A549 (cell line): ENCODE measurements at regions not wholly inside any gene's neighbourhood (a gene's known extent, or its start where the extent isn't known, plus 50 kb on each side); places are given as distances from the start of the nearest gene placed in this dataset.

Experiments
- ATAC-seq, 2 experiments: fragments of 200-7000 bp in 1 of 2; fragments of >200 bp in 1 of 2; cut with Nextera tagmentation in 1 of 2; cut with Tn5 transposase in 1 of 2; 3 replicates each; pipeline versions ENCODE4 v1.8.0 to v1.9.1; 2018 to 2020; ENCODE audit warnings: mild to moderate bottlenecking in 1 of 2, moderate library complexity in 1 of 2
- CTCF ChIA-PET: fragments of 300-600 bp; sonication (Branson Sonifier 250); formaldehyde crosslinking; extraction: SDS; loops from one replicate; lab custom pipeline; 2021; ENCODE audit warnings: antibody characterized with exemption, inconsistent platforms; lab: Yijun Ruan, JAX
- POLR2A ChIA-PET: fragments of 350-600 bp; formaldehyde crosslinking; extraction: SDS; loops from one replicate; lab custom pipeline; 2021; ENCODE audit warnings: antibody characterized with exemption, inconsistent platforms; lab: Yijun Ruan, JAX
- DNase-seq, 2 experiments: peaks; one replicate each; pipeline versions ENCODE4 v3.0.0 to v3.0.0-alpha.2; 2011 to 2016; ENCODE audit warnings: low read depth in 1 of 2, low spot score in 1 of 2
- FAIRE-seq: peaks from 2 replicates; lab custom pipeline; 2011; peaks lifted over from hg19 to GRCh38; lab: Jason Lieb, UNC
- H3K27ac ChIP-seq, 2 experiments: fragments of >200 bp; sonication (Bioruptor Twin); formaldehyde crosslinking; 3 replicates each; pipeline ENCODE4 v1.5.1; 2016 to 2017
- H3K4me1 ChIP-seq: fragments of >200 bp; sonication (Bioruptor Twin); formaldehyde crosslinking; 3 replicates; pipeline ENCODE4 v1.6.1; 2016
- H3K4me2 ChIP-seq: fragments of >200 bp; sonication (Bioruptor Twin); formaldehyde crosslinking; 3 replicates; pipeline ENCODE4 v1.6.1; 2016
- H3K4me3 ChIP-seq: fragments of >200 bp; sonication (Bioruptor Twin); formaldehyde crosslinking; 3 replicates; pipeline ENCODE4 v1.5.1; 2016
- H3K9me3 ChIP-seq: fragments of >200 bp; sonication (Bioruptor Twin); formaldehyde crosslinking; 3 replicates; pipeline ENCODE4 v1.6.1; 2016
- CEBPB ChIP-seq, 2 experiments: fragments of >200 bp in 1 of 2; sonication (Bioruptor Twin) in 1 of 2; formaldehyde crosslinking in 1 of 2; IDR thresholded peaks; 2 replicates each; pipeline ENCODE4 v1.6.1; 2012 to 2016
- CHD2 ChIP-seq: fragments of 150-350 bp; IDR thresholded peaks from 2 replicates; pipeline ENCODE4 v1.6.1; 2014; ENCODE audit warnings: low read length; ENCODE audit not compliant: partially characterized antibody
- CTCF ChIP-seq: fragments of >200 bp; sonication (Bioruptor Twin); formaldehyde crosslinking; IDR thresholded peaks from 3 replicates; pipeline ENCODE4 v1.5.1; 2016
- EHMT2 ChIP-seq: fragments of 200-600 bp; sonication (generic); IDR thresholded peaks from 2 replicates; pipeline ENCODE4 v1.6.1; 2016; ENCODE audit warnings: antibody characterized with exemption, low read depth, mild to moderate bottlenecking, moderate library complexity
- ELK1 ChIP-seq: fragments of 150-350 bp; IDR thresholded peaks from 2 replicates; pipeline ENCODE4 v1.6.1; 2014; ENCODE audit warnings: low read depth, mild to moderate bottlenecking, low read length
- EP300 ChIP-seq, 2 experiments: fragments of >200 bp; sonication (Bioruptor Twin); formaldehyde crosslinking; IDR thresholded peaks; 2 replicates in 1 of 2; 3 replicates in 1 of 2; pipeline ENCODE4 v1.6.1; 2016 to 2017
- ESRRA ChIP-seq: fragments of 150-350 bp; IDR thresholded peaks from 2 replicates; pipeline ENCODE4 v1.6.1; 2014; ENCODE audit warnings: mild to moderate bottlenecking, low read length, borderline replicate concordance
- FOSL2 ChIP-seq, 2 experiments: fragments of 450-650 bp in 1 of 2; fragments of >200 bp in 1 of 2; sonication (Bioruptor Twin) in 1 of 2; formaldehyde crosslinking; IDR thresholded peaks; 2 replicates each; pipeline versions ENCODE4 v1.5.0 to v1.6.1; 2016 to 2020; ENCODE audit warnings: mild to moderate bottlenecking in 1 of 2, moderate library complexity in 1 of 2
- FOXS1 ChIP-seq: fragments of 250-450 bp; sonication (Bioruptor Pico); IDR thresholded peaks from 2 replicates; pipeline ENCODE4 v1.5.0; 2020; ENCODE audit warnings: mild to moderate bottlenecking, moderate library complexity
- HDAC2 ChIP-seq: fragments of 200-600 bp; sonication (generic); IDR thresholded peaks from 2 replicates; pipeline ENCODE4 v1.6.1; 2016
- HES2 ChIP-seq: fragments of >200 bp; sonication (Bioruptor Twin); formaldehyde crosslinking; IDR thresholded peaks from 2 replicates; pipeline ENCODE4 v1.6.1; 2016
- HMGXB4 ChIP-seq: fragments of 250-450 bp; sonication (Bioruptor Pico); IDR thresholded peaks from 2 replicates; pipeline ENCODE4 v1.5.0; 2021; ENCODE audit warnings: mild to moderate bottlenecking, moderate library complexity, borderline replicate concordance
- HOXB13 ChIP-seq: fragments of 250-450 bp; sonication (Bioruptor Pico); IDR thresholded peaks from 2 replicates; pipeline ENCODE4 v1.5.0; 2020; ENCODE audit warnings: low read depth, mild to moderate bottlenecking, moderate library complexity
- HOXB5 ChIP-seq: fragments of 250-450 bp; sonication (Bioruptor Pico); IDR thresholded peaks from 2 replicates; pipeline ENCODE4 v1.5.0; 2020; ENCODE audit warnings: mild to moderate bottlenecking, moderate library complexity
- JUN ChIP-seq, 2 experiments: fragments of >200 bp; sonication (Bioruptor Twin); formaldehyde crosslinking; IDR thresholded peaks; 2 replicates in 1 of 2; 3 replicates in 1 of 2; pipeline ENCODE4 v1.6.1; 2016 to 2017
- MAFK ChIP-seq: fragments of 450-650 bp; IDR thresholded peaks from 2 replicates; pipeline ENCODE4 v1.6.1; 2014; ENCODE audit not compliant: partially characterized antibody
- NFE2L2 ChIP-seq: fragments of 150-350 bp; conservative IDR thresholded peaks from 2 replicates; pipeline ENCODE4 v1.6.1; 2014; ENCODE audit warnings: low read length
- NR3C1 ChIP-seq: fragments of >200 bp; sonication (Bioruptor Twin); formaldehyde crosslinking; IDR thresholded peaks from 3 replicates; pipeline ENCODE4 v1.6.1; 2017
- PHF8 ChIP-seq: fragments of 200-600 bp; sonication (generic); IDR thresholded peaks from 2 replicates; pipeline ENCODE4 v1.6.1; 2016; ENCODE audit warnings: low read depth, mild to moderate bottlenecking, antibody characterized with exemption, moderate library complexity, borderline replicate concordance
- POLR2A ChIP-seq: IDR thresholded peaks from 2 replicates; pipeline ENCODE4 v1.6.1; 2012; ENCODE audit warnings: mild to moderate bottlenecking, low read length
- RCOR1 ChIP-seq: fragments of 150-350 bp; IDR thresholded peaks from 2 replicates; pipeline ENCODE4 v1.6.1; 2014; ENCODE audit warnings: antibody characterized with exemption, low read length, low read depth
- RFX5 ChIP-seq: fragments of 450-650 bp; IDR thresholded peaks from 2 replicates; pipeline ENCODE4 v1.7.1; 2014; ENCODE audit warnings: antibody characterized with exemption, mild to moderate bottlenecking, moderate library complexity
- RNF2 ChIP-seq: fragments of 200-600 bp; sonication (generic); IDR thresholded peaks from 2 replicates; pipeline ENCODE4 v1.6.1; 2016; ENCODE audit warnings: low read depth, mild to moderate bottlenecking, antibody characterized with exemption, moderate library complexity, borderline replicate concordance
- SMC3 ChIP-seq: fragments of >200 bp; sonication (Bioruptor Twin); formaldehyde crosslinking; IDR thresholded peaks from 3 replicates; pipeline ENCODE4 v1.6.1; 2018; ENCODE audit warnings: inconsistent platforms
- SREBF2 ChIP-seq: fragments of 450-650 bp; IDR thresholded peaks from 2 replicates; pipeline ENCODE4 v1.6.1; 2014; ENCODE audit warnings: mild to moderate bottlenecking, moderate library complexity
- TFCP2L1 ChIP-seq: fragments of 250-450 bp; sonication (Bioruptor Pico); IDR thresholded peaks from 2 replicates; pipeline ENCODE4 v1.5.0; 2021; ENCODE audit warnings: mild to moderate bottlenecking
- TP53 ChIP-seq: fragments of 250-450 bp; sonication (Bioruptor Pico); IDR thresholded peaks from 2 replicates; pipeline ENCODE4 v1.5.0; 2021; ENCODE audit warnings: mild to moderate bottlenecking, moderate library complexity
- ZSCAN20 ChIP-seq: fragments of 250-450 bp; sonication (Bioruptor Pico); IDR thresholded peaks from 2 replicates; pipeline ENCODE4 v1.8.0; 2022; ENCODE audit warnings: mild to moderate bottlenecking, moderate library complexity
- WGBS: methylation state at CpG from one replicate; pipeline ENCODE4 v1.1.6; 2017; ENCODE audit errors: missing lambda C conversion rate; 5-methylcytosine and 5-hydroxymethylcytosine counted together
- TF ChIP-seq, protein P1 (sequence below): fragments of >200 bp; sonication (Bioruptor Twin); formaldehyde crosslinking; IDR thresholded peaks from 3 replicates; pipeline ENCODE4 v1.6.1; 2016

DNA sequence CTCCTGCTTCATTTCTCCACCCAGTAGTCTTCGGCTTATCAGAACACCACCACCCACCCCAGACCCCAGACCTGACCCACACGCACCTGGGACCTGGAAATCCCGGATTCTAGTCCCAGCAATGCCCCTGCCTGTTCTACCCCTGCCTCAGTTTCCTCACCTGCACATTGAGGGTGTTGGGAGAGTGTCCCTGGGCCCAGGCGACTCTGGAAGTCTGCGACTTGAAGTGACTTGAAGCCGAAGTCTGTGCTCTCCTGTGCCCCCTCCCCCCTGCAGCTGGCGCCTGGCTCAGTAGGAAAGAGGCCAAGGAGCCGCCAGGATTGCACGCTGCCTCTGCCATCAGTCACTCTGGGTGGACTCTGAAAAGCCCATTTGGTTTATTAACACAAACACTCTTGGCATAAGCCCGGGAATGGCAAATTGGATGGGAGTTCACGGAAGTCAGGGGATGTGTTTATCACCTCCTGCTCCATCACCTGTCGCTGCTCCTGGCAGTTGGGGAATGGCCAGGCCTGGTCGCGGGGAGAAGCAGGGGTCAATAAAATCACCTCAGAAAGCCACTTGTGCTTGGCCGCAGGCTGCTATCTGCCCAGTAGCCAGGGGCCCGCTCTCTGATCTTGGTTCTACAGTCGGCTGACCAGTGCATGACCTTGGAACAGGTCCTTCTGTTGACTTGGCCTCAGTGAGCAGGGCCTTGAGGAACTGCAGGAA is 132.7 kb downstream of the ACTL8 start:
- DNase-seq (no peak), ATAC-seq (no peak), FAIRE-seq (no peak)
- Histone ChIP-seq H3K4me3 (no peak overlapping the region), H3K4me1 (no peaks in the 10 kb centered on the region), H3K4me2 (no peak overlapping the region), H3K27ac (no peak overlapping the region), H3K9me3 (no peaks in the 10 kb centered on the region)
- TF ChIP-seq SMC3 = no peak
- TF ChIP-seq RFX5 = no peak
- TF ChIP-seq PHF8 = no peak
- no peak for TF ChIP-seq HES2
- no peak for TF ChIP-seq HMGXB4 (CRISPR knock-in tag)
- TF ChIP-seq CEBPB (IDR thresholded peaks at IDR 0.05) = no peak
- no peak for TF ChIP-seq HOXB13 (CRISPR knock-in tag)
- TF ChIP-seq FOSL2 (IDR thresholded peaks at IDR 0.05) = no peak
- TF ChIP-seq FOSL2 (CRISPR knock-in tag; IDR thresholded peaks at IDR 0.05) = no peak
- TF ChIP-seq NFE2L2 = no peak
- no peak for TF ChIP-seq ZSCAN20 (CRISPR knock-in tag)
- TF ChIP-seq CTCF = no peak
- TF ChIP-seq HOXB5 = no peak
- no peak for TF ChIP-seq RCOR1
- TF ChIP-seq SREBF2 = no peak
- no peak for TF ChIP-seq HDAC2
- POLR2A ChIA-PET = no interaction called here
- WGBS = 51% methylated on average over 9 of the region's 17 CpGs
- CTCF ChIA-PET = no interaction called here

DNA sequence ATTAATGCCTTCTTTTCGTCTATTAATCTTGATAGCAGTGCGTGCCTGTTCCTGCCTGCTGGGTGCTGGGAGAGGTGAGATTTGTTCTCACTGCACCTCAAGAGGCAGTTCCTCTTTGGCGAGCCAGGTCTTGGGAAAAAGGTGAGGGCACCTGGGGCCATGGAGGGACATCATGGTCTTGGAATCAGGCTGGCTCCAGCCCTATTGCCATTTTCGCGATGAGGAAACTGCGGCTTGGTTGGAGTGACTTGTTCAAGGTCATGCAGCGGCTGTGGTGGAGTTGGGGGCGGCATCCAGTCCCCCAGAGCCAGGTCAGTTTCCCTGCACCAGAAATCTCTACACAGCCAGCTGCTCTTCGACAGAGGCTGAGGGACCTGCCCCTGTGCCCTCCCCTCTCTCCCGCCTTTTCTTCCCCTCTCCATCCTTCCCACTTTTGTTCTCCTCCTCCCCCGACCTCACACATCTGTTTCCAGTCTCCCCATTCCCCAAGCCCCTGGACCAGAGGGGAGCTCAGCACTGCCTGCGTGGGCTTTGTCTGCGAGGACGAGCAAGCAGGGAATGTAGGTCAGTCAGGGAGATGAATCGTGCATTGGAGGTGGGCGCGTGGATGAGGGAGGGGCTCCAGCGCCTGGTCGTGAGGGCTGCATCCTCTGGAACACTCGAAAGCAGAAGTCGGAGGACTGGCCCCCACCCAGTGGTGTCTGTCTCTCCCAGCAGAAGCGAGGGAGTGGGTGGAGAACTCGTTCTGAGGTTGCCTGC is 135.1 kb downstream of the ACTL8 start:
- no peaks in the 10 kb centered on the region for H3K9me3 ChIP-seq
- 0 out of 3 replicates have a peak, but pooled peaks cover 2% of the 10 kb centered on the region for H3K4me1 ChIP-seq
- no peak for ATAC-seq
- FAIRE-seq = no peak
- ChIA-PET CTCF (no interaction called here), POLR2A (no interaction called here)
- no peak overlapping the region for H3K27ac ChIP-seq
- H3K4me2 ChIP-seq = no peak overlapping the region
- no peak for TF ChIP-seq EP300 (IDR thresholded peaks at IDR 0.05)
- no peak for TF ChIP-seq RNF2
- TF ChIP-seq NR3C1 = no peak
- TF ChIP-seq, protein P1, sequence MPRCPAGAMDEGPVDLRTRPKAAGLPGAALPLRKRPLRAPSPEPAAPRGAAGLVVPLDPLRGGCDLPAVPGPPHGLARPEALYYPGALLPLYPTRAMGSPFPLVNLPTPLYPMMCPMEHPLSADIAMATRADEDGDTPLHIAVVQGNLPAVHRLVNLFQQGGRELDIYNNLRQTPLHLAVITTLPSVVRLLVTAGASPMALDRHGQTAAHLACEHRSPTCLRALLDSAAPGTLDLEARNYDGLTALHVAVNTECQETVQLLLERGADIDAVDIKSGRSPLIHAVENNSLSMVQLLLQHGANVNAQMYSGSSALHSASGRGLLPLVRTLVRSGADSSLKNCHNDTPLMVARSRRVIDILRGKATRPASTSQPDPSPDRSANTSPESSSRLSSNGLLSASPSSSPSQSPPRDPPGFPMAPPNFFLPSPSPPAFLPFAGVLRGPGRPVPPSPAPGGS = no peak
- TF ChIP-seq CHD2 = no peak
- no peak for TF ChIP-seq MAFK
- TF ChIP-seq ELK1 = no peak
- no peak for TF ChIP-seq PHF8
- TF ChIP-seq EHMT2 = no peak
- no peak for TF ChIP-seq ESRRA
- TF ChIP-seq POLR2A = no peak
- no peak for TF ChIP-seq TP53 (CRISPR knock-in tag)
- no peak for TF ChIP-seq JUN (IDR thresholded peaks at IDR 0.05)
- no peak for TF ChIP-seq FOXS1 (CRISPR knock-in tag)
- TF ChIP-seq TFCP2L1 = no peak
- no peak overlapping the region for H3K4me3 ChIP-seq
- WGBS = 38% methylated on average over 17 of the region's 23 CpGs
- DNase-seq = no peak
